CD8-positive, alpha-beta memory T cell (primary cell): ENCODE measurements at regions not wholly inside any gene's neighbourhood (a gene's known extent, or its start where the extent isn't known, plus 50 kb on each side); places are given as distances from the start of the nearest gene placed in this dataset.

Source experiments
- CTCF ChIA-PET: fragments of 350-600 bp; sonication (Branson Sonifier 250); formaldehyde crosslinking; loops from one replicate; lab custom pipeline; 2021; ENCODE audit warnings: antibody characterized with exemption; lab: Charles Lee
- POLR2A ChIA-PET: fragments of 350-600 bp; sonication (Branson Sonifier 250); formaldehyde crosslinking; loops from one replicate; lab custom pipeline; 2021; ENCODE audit warnings: antibody characterized with exemption; lab: Charles Lee
- DNase-seq, 5 donors: peaks; one replicate each; pipeline versions ENCODE4 v3.0.0 to v3.0.0-alpha.2; 2020 to 2022; ENCODE audit warnings: mixed read lengths in 1 of 5
- H3K27ac ChIP-seq: one replicate; pipeline ENCODE4 v1.7.0; 2013; ENCODE audit warnings: low read depth, mild to moderate bottlenecking, low read length, moderate library complexity
- H3K27me3 ChIP-seq: 2 replicates; pipeline ENCODE4 v1.7.0; 2013; ENCODE audit warnings: low read length, mild to moderate bottlenecking; ENCODE audit not compliant: insufficient read depth, poor library complexity, severe bottlenecking
- H3K36me3 ChIP-seq: 2 replicates; pipeline ENCODE4 v1.7.0; 2013; ENCODE audit warnings: mild to moderate bottlenecking, low read length, moderate library complexity; ENCODE audit not compliant: insufficient read depth
- H3K4me1 ChIP-seq: 2 replicates; pipeline ENCODE4 v1.7.0; 2013; ENCODE audit warnings: mild to moderate bottlenecking, low read length, moderate library complexity; ENCODE audit not compliant: insufficient read depth
- H3K4me3 ChIP-seq: 2 replicates; pipeline ENCODE4 v1.7.0; 2013; ENCODE audit warnings: mild to moderate bottlenecking, low read length
- H3K9me3 ChIP-seq: 2 replicates; pipeline ENCODE4 v1.7.0; 2013; ENCODE audit warnings: mild to moderate bottlenecking, low read length
- H3K27ac Mint-ChIP-seq, 8 donors: one replicate each; pipeline ENCODE4 v1.8.0; 2020 to 2021; ENCODE audit warnings: mixed read lengths in 8 of 8, mild to moderate bottlenecking in 6 of 8, inconsistent platforms in 3 of 8, moderate library complexity in 3 of 8
- H3K27me3 Mint-ChIP-seq, 2 donors: one replicate each; pipeline ENCODE4 v1.8.0; 2020 to 2021; ENCODE audit warnings: mixed read lengths in 2 of 2, mild to moderate bottlenecking in 1 of 2, moderate library complexity in 1 of 2
- H3K36me3 Mint-ChIP-seq, 3 donors: one replicate each; pipeline ENCODE4 v1.8.0; 2020 to 2021; ENCODE audit warnings: mixed read lengths in 3 of 3, inconsistent platforms in 1 of 3, mild to moderate bottlenecking in 1 of 3
- H3K4me1 Mint-ChIP-seq, 3 donors: one replicate each; pipeline ENCODE4 v1.8.0; 2020 to 2021; ENCODE audit warnings: mixed read lengths in 3 of 3, inconsistent platforms in 1 of 3, mild to moderate bottlenecking in 1 of 3
- H3K4me3 Mint-ChIP-seq, 7 donors: one replicate each; pipeline ENCODE4 v1.8.0; 2020 to 2021; ENCODE audit warnings: mixed read lengths in 7 of 7, mild to moderate bottlenecking in 6 of 7, moderate library complexity in 4 of 7, inconsistent platforms in 2 of 7
- H3K9me3 Mint-ChIP-seq, 5 donors: one replicate each; pipeline ENCODE4 v1.8.0; 2020 to 2022; ENCODE audit warnings: mixed read lengths in 5 of 5, mild to moderate bottlenecking in 3 of 5, moderate library complexity in 2 of 5, inconsistent platforms in 1 of 5

DNA sequence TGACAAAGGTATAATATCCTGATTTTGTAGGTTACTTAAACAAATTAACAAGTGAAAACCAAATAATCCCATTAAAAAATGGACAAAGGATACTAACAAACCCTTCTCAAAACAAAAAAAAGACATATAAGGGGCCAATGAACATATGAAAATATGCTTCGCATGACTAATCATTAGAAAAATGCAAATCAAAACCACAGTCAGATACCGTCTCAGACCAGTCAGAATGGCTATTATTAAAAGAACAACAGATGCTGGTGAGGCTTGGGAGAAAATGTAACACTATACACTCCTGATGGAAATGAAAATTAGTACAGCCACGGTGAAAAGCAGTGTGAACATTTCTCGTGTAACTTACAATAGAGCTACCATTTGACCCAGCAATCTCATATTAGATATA lies 1542.2 kb upstream of the CDH9 start:
- H3K27me3 ChIP-seq: no peaks in the 10 kb centered on the region
- no peaks in the 10 kb centered on the region for H3K4me1 Mint-ChIP-seq
- no peak overlapping the region for H3K27ac Mint-ChIP-seq
- no peaks in the 10 kb centered on the region for H3K36me3 Mint-ChIP-seq
- peaks cover 16 to 53% (median 34%) of the 10 kb centered on the region in 5 donors for H3K9me3 Mint-ChIP-seq
- no peak overlapping the region for H3K4me3 ChIP-seq
- H3K9me3 ChIP-seq: no peaks in the 10 kb centered on the region
- ChIA-PET CTCF (no interaction called here), POLR2A (no interaction called here)
- no peak for DNase-seq
- H3K36me3 ChIP-seq: no peaks in the 10 kb centered on the region
- H3K27me3 Mint-ChIP-seq: no peaks in the 10 kb centered on the region
- no peak overlapping the region for H3K27ac ChIP-seq
- no peaks in the 10 kb centered on the region for H3K4me1 ChIP-seq
- H3K4me3 Mint-ChIP-seq: no peak overlapping the region

DNA sequence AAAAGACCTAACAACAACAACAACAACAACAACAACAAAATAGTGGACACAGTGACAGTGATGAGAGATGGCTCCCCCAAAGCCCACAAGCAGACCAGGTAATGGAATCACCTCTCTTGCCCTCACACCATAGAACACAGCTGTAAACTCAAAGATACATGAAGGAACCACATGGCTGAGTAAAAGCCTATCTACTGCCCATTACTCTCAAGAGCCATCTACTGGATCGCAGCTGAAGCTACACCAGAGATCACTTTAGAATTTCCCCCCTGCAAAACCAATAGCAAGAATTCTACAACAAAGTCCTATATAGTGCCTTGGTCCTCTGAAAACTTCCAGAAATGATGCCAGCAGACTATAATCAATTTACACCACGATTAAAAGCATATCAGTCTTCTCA lies 1537.6 kb upstream of the CDH9 start:
- no peak overlapping the region for H3K4me3 ChIP-seq
- no peak for DNase-seq
- Mint-ChIP-seq H3K4me1 (no peaks in the 10 kb centered on the region), H3K27ac (no peak overlapping the region), H3K27me3 (no peaks in the 10 kb centered on the region), H3K9me3 (peaks cover 16 to 58% (median 37%) of the 10 kb centered on the region in 5 donors), H3K36me3 (no peaks in the 10 kb centered on the region), H3K4me3 (no peak overlapping the region)
- H3K4me1 ChIP-seq: no peaks in the 10 kb centered on the region
- no peaks in the 10 kb centered on the region for H3K9me3 ChIP-seq
- POLR2A ChIA-PET: no interaction called here
- no peaks in the 10 kb centered on the region for H3K27me3 ChIP-seq
- no peaks in the 10 kb centered on the region for H3K36me3 ChIP-seq
- CTCF ChIA-PET: no interaction called here
- H3K27ac ChIP-seq: no peak overlapping the region

DNA sequence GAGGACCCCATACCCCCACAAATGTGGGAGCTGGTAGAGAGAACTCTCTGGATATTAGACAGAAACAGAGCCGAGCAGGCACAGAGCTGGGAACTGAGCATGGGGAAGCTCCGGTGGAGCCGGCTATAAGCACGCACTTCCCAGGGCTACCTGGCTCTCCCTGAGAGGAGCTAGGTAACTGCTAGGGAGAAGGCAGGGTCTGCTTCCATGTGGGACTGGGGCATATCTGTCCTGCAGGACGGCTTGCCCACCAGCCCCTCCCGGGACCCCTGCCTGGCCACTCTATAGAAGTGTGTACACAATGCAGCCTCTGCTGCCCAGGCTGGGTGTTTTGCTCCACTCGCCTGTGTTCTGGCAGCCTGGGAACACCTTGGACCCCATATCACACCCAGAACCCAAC lies 1537.0 kb upstream of the CDH9 start:
- H3K4me1 ChIP-seq: no peaks in the 10 kb centered on the region
- Mint-ChIP-seq H3K27ac (no peak overlapping the region), H3K36me3 (no peaks in the 10 kb centered on the region), H3K9me3 (peaks cover 16 to 53% (median 34%) of the 10 kb centered on the region in 5 donors), H3K4me1 (no peaks in the 10 kb centered on the region), H3K27me3 (no peaks in the 10 kb centered on the region), H3K4me3 (no peak overlapping the region)
- DNase-seq: no peak
- POLR2A ChIA-PET: no interaction called here
- H3K9me3 ChIP-seq: no peaks in the 10 kb centered on the region
- no peak overlapping the region for H3K4me3 ChIP-seq
- no peaks in the 10 kb centered on the region for H3K27me3 ChIP-seq
- no peak overlapping the region for H3K27ac ChIP-seq
- CTCF ChIA-PET: no interaction called here
- no peaks in the 10 kb centered on the region for H3K36me3 ChIP-seq

DNA sequence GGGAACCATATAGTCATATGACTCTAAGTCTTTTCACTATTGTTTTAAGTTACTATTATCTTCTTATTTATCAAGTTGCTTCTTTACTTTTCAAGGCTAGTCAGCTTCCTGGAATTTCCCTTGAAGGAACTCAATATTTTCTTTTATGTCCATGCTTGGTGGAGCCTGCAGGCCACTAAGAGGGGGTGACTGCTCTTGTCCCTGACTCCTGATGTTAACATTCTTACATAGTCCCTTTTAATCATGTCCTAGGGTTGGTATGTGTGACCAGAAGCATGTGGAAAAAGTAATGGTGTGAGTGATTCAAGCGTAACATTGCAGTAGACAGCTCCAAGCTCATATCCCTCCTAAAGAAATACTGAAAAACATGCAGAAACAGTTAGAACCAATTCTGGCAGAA lies 1536.2 kb upstream of the CDH9 start:
- Mint-ChIP-seq H3K27me3 (no peaks in the 10 kb centered on the region), H3K36me3 (no peaks in the 10 kb centered on the region), H3K4me3 (no peak overlapping the region), H3K9me3 (peaks cover 16 to 46% (median 33%) of the 10 kb centered on the region in 5 donors), H3K27ac (no peak overlapping the region), H3K4me1 (no peaks in the 10 kb centered on the region)
- Histone ChIP-seq H3K4me1 (no peaks in the 10 kb centered on the region), H3K27me3 (no peaks in the 10 kb centered on the region), H3K36me3 (no peaks in the 10 kb centered on the region), H3K9me3 (no peaks in the 10 kb centered on the region), H3K4me3 (no peak overlapping the region), H3K27ac (no peak overlapping the region)
- ChIA-PET POLR2A (no interaction called here), CTCF (no interaction called here)
- DNase-seq: no peak

DNA sequence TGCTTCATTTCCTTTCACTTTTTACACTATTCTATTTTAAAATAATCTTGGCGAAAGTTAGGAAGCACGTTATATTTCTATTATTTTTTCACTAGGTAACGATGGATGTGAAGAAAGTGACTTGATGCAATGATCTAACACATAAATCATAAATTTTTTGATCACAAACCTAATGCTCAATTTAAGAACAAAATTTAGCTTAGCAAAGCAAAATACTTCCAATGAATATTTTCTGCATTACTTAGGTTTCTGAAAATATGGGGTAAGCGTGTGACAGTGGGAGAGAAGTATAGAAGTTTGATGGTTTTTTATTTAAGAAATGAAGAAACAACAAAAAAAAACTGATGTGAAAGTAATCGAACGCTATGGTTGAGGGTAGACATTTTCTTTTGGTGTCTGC lies 1528.7 kb upstream of the CDH9 start:
- Histone ChIP-seq H3K27ac (no peak overlapping the region), H3K9me3 (no peaks in the 10 kb centered on the region), H3K4me3 (no peak overlapping the region), H3K4me1 (no peaks in the 10 kb centered on the region), H3K27me3 (no peaks in the 10 kb centered on the region), H3K36me3 (no peaks in the 10 kb centered on the region)
- Mint-ChIP-seq H3K36me3 (no peaks in the 10 kb centered on the region), H3K9me3 (peaks cover 5 to 34% (median 11%) of the 10 kb centered on the region in 5 donors), H3K4me1 (no peaks in the 10 kb centered on the region), H3K4me3 (no peak overlapping the region), H3K27ac (no peak overlapping the region), H3K27me3 (no peaks in the 10 kb centered on the region)
- DNase-seq: no peak
- ChIA-PET POLR2A (no interaction called here), CTCF (no interaction called here)

DNA sequence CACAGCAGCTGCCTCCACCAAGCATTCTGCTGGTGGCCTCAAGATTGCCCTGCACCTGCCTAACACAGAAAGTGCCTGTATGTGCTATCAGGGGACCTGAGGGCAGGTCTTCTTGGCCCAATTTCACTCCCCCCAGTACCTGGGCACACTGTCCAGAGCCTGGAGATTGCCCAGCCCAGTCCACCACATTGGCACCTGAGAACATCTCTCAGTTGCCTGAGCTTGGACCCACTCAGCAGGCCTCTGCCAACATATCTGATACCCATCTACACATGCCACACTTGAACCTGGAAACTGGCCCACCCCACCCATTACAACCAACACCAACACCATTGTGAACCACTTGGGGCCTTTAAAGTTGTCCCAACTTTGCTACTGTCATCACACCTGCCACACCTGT lies 1523.1 kb upstream of the CDH9 start:
- Mint-ChIP-seq H3K36me3 (no peaks in the 10 kb centered on the region), H3K4me1 (no peaks in the 10 kb centered on the region), H3K27ac (no peak overlapping the region), H3K4me3 (no peak overlapping the region), H3K27me3 (no peaks in the 10 kb centered on the region), H3K9me3 (peaks cover 7 to 35% (median 16%) of the 10 kb centered on the region in 5 donors)
- no peak for DNase-seq
- POLR2A ChIA-PET: no interaction called here
- Histone ChIP-seq H3K4me1 (no peaks in the 10 kb centered on the region), H3K9me3 (no peaks in the 10 kb centered on the region), H3K27ac (no peak overlapping the region), H3K27me3 (no peaks in the 10 kb centered on the region), H3K36me3 (no peaks in the 10 kb centered on the region), H3K4me3 (no peak overlapping the region)
- CTCF ChIA-PET: no interaction called here

DNA sequence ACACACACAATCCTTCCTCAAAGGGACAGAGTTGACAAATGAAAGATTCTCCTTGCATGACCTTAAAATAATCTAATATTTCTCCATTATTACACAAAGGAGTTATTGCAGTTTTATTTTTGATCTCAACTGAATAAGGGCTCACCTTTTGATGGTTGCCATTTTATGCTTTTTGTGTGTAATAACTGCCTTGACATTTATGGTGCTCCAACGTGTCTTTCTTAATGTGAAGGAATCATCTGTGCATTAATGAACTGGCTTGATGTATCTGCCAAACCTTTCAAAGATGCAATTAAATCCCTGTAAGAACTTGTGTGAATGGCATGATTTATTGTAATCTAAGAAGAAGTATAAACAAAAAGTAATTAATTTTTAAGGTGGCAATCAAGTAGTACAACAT lies 1519.8 kb upstream of the CDH9 start:
- no peaks in the 10 kb centered on the region for H3K27me3 Mint-ChIP-seq
- H3K4me3 Mint-ChIP-seq: no peak overlapping the region
- Histone ChIP-seq H3K9me3 (no peaks in the 10 kb centered on the region), H3K27ac (no peak overlapping the region), H3K4me3 (no peak overlapping the region), H3K36me3 (no peaks in the 10 kb centered on the region), H3K4me1 (no peaks in the 10 kb centered on the region), H3K27me3 (no peaks in the 10 kb centered on the region)
- no peaks in the 10 kb centered on the region for H3K4me1 Mint-ChIP-seq
- no peak for DNase-seq
- POLR2A ChIA-PET: no interaction called here
- H3K9me3 Mint-ChIP-seq: peaks cover 2 to 52% (median 11%) of the 10 kb centered on the region in 5 donors
- no peak overlapping the region for H3K27ac Mint-ChIP-seq
- no peaks in the 10 kb centered on the region for H3K36me3 Mint-ChIP-seq
- CTCF ChIA-PET: no interaction called here

DNA sequence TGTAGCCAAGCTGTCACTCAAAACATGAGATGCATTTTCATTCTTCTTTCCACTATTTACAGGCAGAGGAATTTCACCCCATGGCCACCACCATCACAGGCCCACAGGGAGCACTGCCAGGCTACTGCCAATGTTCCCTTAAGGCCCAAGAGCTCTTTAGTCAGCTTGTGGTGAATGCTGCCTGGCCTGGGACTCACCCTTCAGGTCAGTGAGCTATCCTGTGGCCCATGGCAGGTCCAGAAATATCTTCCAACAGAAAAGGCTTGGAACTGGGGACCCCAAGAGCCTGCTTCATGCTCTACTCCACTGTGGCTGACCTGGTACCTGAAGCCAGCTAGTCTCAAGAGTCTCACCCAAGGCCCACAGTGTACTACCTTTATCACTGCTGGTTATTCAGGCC lies 1518.7 kb upstream of the CDH9 start:
- H3K36me3 Mint-ChIP-seq: no peaks in the 10 kb centered on the region
- peaks cover 3 to 54% (median 12%) of the 10 kb centered on the region in 5 donors for H3K9me3 Mint-ChIP-seq
- no peak for DNase-seq
- no peaks in the 10 kb centered on the region for H3K9me3 ChIP-seq
- ChIA-PET POLR2A (no interaction called here), CTCF (no interaction called here)
- no peaks in the 10 kb centered on the region for H3K27me3 ChIP-seq
- no peaks in the 10 kb centered on the region for H3K27me3 Mint-ChIP-seq
- H3K27ac ChIP-seq: no peak overlapping the region
- H3K4me3 ChIP-seq: no peak overlapping the region
- no peaks in the 10 kb centered on the region for H3K4me1 Mint-ChIP-seq
- H3K4me1 ChIP-seq: no peaks in the 10 kb centered on the region
- H3K36me3 ChIP-seq: no peaks in the 10 kb centered on the region
- no peak overlapping the region for H3K27ac Mint-ChIP-seq
- H3K4me3 Mint-ChIP-seq: no peak overlapping the region

DNA sequence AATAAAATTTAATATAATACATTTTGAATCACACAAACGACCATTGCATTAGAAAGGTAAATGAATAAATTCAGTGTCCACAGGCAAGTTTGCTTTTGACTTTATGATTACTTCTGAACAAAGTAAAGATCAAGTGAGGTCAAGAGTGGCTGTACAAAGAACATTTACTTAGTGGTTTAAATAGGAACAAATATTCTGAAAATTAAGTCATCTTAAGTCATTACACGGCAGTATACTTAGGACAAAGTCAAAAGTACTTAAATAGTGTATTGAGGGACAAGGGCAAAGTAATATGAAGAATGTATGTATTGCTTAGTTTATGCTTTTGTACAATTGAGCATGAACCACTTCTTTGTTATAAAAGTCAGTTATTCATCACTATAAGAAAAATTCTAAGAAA lies 1511.2 kb upstream of the CDH9 start:
- DNase-seq: no peak
- Histone ChIP-seq H3K9me3 (no peaks in the 10 kb centered on the region), H3K27me3 (no peaks in the 10 kb centered on the region), H3K27ac (no peak overlapping the region), H3K36me3 (no peaks in the 10 kb centered on the region), H3K4me3 (no peak overlapping the region), H3K4me1 (no peaks in the 10 kb centered on the region)
- Mint-ChIP-seq H3K4me1 (no peaks in the 10 kb centered on the region), H3K4me3 (no peak overlapping the region), H3K9me3 (peaks cover 5 to 55% (median 13%) of the 10 kb centered on the region in 5 donors), H3K27me3 (no peaks in the 10 kb centered on the region), H3K36me3 (no peaks in the 10 kb centered on the region), H3K27ac (no peak overlapping the region)
- CTCF ChIA-PET: no interaction called here
- POLR2A ChIA-PET: no interaction called here
